ENCODE measurements at regions not wholly inside any gene's neighbourhood (a gene's known extent, or its start where the extent isn't known, plus 50 kb on each side); places are given as distances from the start of the nearest gene placed in this dataset.

DNA sequence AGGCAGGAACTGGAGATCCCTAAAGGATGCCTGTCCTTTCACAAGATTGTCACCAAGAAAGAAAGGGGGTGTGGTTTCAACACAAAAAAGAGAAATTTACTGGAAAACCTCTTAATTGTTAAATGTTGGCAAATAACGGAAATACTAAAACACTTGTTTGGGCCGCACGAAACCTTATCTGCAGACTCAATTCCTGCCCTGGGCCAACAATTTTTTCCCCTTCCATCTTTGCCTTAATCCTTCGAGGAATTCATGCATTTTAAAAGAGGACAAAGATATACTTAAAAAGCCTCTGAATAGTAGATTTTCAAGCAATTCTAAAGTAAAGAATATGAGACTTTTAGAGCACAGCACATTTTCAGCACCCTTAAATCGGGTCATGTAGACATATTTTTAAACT is 366.2 kb downstream of the DUSP6 start:
- no peaks in the 10 kb centered on the region for H3K27me3 ChIP-seq (ENCODE audit: low read depth, low read length)
- no peaks in the 10 kb centered on the region for H3K9me3 ChIP-seq (ENCODE audit: control insufficient read depth in 1 of 2, low read length in 2 of 2)
- H3K4me1 ChIP-seq (ENCODE audit: control insufficient read depth in 1 of 2, insufficient read depth in 2 of 2, low read length in 2 of 2) = no peaks in the 10 kb centered on the region
- no peak overlapping the region for H3K27ac ChIP-seq (ENCODE audit: low read length)
- no peaks in the 10 kb centered on the region for H3K36me3 ChIP-seq (ENCODE audit: control insufficient read depth in 1 of 2, insufficient read depth in 2 of 2, low read length in 2 of 2)
- H3K4me3 ChIP-seq (ENCODE audit: low read depth in 1 of 2, low read length in 2 of 2) = no peak overlapping the region

GRCh38 chr12:88985631-88986030 is 366.7 kb downstream of the DUSP6 start:
- H3K4me1 ChIP-seq (ENCODE audit: control insufficient read depth in 1 of 2, insufficient read depth in 2 of 2, low read length in 2 of 2) = no peaks in the 10 kb centered on the region
- H3K27ac ChIP-seq (ENCODE audit: low read length) = no peak overlapping the region
- no peaks in the 10 kb centered on the region for H3K36me3 ChIP-seq (ENCODE audit: control insufficient read depth in 1 of 2, insufficient read depth in 2 of 2, low read length in 2 of 2)
- H3K27me3 ChIP-seq (ENCODE audit: low read depth, low read length) = no peaks in the 10 kb centered on the region
- no peak overlapping the region for H3K4me3 ChIP-seq (ENCODE audit: low read depth in 1 of 2, low read length in 2 of 2)
- no peaks in the 10 kb centered on the region for H3K9me3 ChIP-seq (ENCODE audit: control insufficient read depth in 1 of 2, low read length in 2 of 2)

GRCh38 chr12:88985011-88985410 is 367.3 kb downstream of the DUSP6 start:
- Histone ChIP-seq H3K27me3 (ENCODE audit: low read depth, low read length) (no peaks in the 10 kb centered on the region), H3K9me3 (ENCODE audit: control insufficient read depth in 1 of 2, low read length in 2 of 2) (no peaks in the 10 kb centered on the region), H3K4me1 (ENCODE audit: control insufficient read depth in 1 of 2, insufficient read depth in 2 of 2, low read length in 2 of 2) (no peaks in the 10 kb centered on the region), H3K27ac (ENCODE audit: low read length) (no peak overlapping the region), H3K4me3 (ENCODE audit: low read depth in 1 of 2, low read length in 2 of 2) (no peak overlapping the region), H3K36me3 (ENCODE audit: control insufficient read depth in 1 of 2, insufficient read depth in 2 of 2, low read length in 2 of 2) (no peaks in the 10 kb centered on the region)

DNA sequence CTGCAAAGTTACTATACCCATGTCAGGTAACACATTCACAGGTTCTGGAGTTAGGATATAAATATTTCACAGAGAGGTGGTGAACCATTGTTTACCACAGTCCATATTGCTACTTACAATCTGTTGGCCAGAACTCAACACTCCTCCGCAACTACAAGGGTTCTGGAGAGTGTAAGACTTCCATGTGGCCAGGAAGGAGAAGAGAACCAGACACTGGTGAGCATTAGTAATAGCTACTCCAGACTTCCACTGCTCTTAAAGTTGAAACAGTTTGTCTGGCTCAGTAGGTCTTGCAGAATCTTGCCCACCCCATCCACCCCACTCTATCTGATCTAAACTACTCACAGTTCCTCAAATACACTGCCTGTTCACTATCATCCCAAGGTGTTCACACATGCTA is 369.6 kb downstream of the DUSP6 start:
- Histone ChIP-seq H3K4me1 (ENCODE audit: control insufficient read depth in 1 of 2, insufficient read depth in 2 of 2, low read length in 2 of 2) (no peaks in the 10 kb centered on the region), H3K27me3 (ENCODE audit: low read depth, low read length) (no peaks in the 10 kb centered on the region), H3K36me3 (ENCODE audit: control insufficient read depth in 1 of 2, insufficient read depth in 2 of 2, low read length in 2 of 2) (no peaks in the 10 kb centered on the region), H3K9me3 (ENCODE audit: control insufficient read depth in 1 of 2, low read length in 2 of 2) (no peaks in the 10 kb centered on the region), H3K4me3 (ENCODE audit: low read depth in 1 of 2, low read length in 2 of 2) (no peak overlapping the region), H3K27ac (ENCODE audit: low read length) (no peak overlapping the region)

- no peaks in the 10 kb centered on the region for H3K9me3 ChIP-seq (ENCODE audit: control insufficient read depth in 1 of 2, low read length in 2 of 2)
- no peak overlapping the region for H3K27ac ChIP-seq (ENCODE audit: low read length)
- H3K27me3 ChIP-seq (ENCODE audit: low read depth, low read length) = no peaks in the 10 kb centered on the region
- no peaks in the 10 kb centered on the region for H3K36me3 ChIP-seq (ENCODE audit: control insufficient read depth in 1 of 2, insufficient read depth in 2 of 2, low read length in 2 of 2)
- no peaks in the 10 kb centered on the region for H3K4me1 ChIP-seq (ENCODE audit: control insufficient read depth in 1 of 2, insufficient read depth in 2 of 2, low read length in 2 of 2)
- H3K4me3 ChIP-seq (ENCODE audit: low read depth in 1 of 2, low read length in 2 of 2) = no peak overlapping the region
Measured at GRCh38 chr12:88977115-88977514, 375.2 kb downstream of the DUSP6 start.

DNA sequence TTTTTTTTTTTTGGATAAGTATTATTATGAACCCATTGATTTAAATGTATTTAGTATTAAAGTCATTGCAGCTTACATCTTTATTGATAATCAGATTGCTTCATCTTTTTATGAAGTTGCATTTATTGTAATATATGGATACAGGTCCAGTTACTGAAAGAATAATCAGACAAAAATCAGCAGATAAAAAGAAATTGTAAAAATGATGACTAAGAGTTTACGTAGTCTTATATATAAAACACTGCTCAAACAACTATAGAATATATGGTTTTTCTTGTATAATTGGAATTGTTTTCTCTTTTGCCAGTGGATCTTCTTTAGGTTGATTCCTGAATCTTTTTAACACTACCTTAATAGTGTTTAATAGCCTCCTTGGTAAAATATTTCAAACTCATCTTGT is 378.3 kb downstream of the DUSP6 start:
- Histone ChIP-seq H3K9me3 (ENCODE audit: control insufficient read depth in 1 of 2, low read length in 2 of 2) (no peaks in the 10 kb centered on the region), H3K4me1 (ENCODE audit: control insufficient read depth in 1 of 2, insufficient read depth in 2 of 2, low read length in 2 of 2) (no peaks in the 10 kb centered on the region), H3K4me3 (ENCODE audit: low read depth in 1 of 2, low read length in 2 of 2) (no peak overlapping the region), H3K27me3 (ENCODE audit: low read depth, low read length) (no peaks in the 10 kb centered on the region), H3K27ac (ENCODE audit: low read length) (no peak overlapping the region), H3K36me3 (ENCODE audit: control insufficient read depth in 1 of 2, insufficient read depth in 2 of 2, low read length in 2 of 2) (no peaks in the 10 kb centered on the region)

DNA sequence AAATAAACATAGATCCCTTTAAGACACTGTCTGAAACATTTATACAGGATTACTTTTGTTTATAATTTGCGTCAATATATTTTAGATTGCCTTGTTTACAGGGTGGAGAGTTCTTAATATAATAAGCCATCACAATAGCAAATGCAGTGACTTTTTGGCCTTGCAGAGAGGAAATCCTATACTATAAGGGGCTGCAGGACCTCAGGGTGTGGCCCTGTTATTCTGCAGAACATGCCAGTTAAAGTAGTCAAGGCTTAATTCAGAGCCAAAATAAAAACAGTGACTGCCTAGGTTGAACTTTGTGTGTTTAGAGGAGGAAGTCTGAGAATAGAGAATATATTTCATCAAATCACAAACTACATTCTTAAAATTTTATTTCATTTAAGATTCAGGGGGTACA is 381.6 kb downstream of the DUSP6 start:
- H3K9me3 ChIP-seq (ENCODE audit: control insufficient read depth in 1 of 2, low read length in 2 of 2) = no peaks in the 10 kb centered on the region
- H3K27me3 ChIP-seq (ENCODE audit: low read depth, low read length) = no peaks in the 10 kb centered on the region
- H3K27ac ChIP-seq (ENCODE audit: low read length) = no peak overlapping the region
- H3K36me3 ChIP-seq (ENCODE audit: control insufficient read depth in 1 of 2, insufficient read depth in 2 of 2, low read length in 2 of 2) = no peaks in the 10 kb centered on the region
- no peak overlapping the region for H3K4me3 ChIP-seq (ENCODE audit: low read depth in 1 of 2, low read length in 2 of 2)
- no peaks in the 10 kb centered on the region for H3K4me1 ChIP-seq (ENCODE audit: control insufficient read depth in 1 of 2, insufficient read depth in 2 of 2, low read length in 2 of 2)

- Histone ChIP-seq H3K9me3 (ENCODE audit: control insufficient read depth in 1 of 2, low read length in 2 of 2) (no peaks in the 10 kb centered on the region), H3K27ac (ENCODE audit: low read length) (no peak overlapping the region), H3K27me3 (ENCODE audit: low read depth, low read length) (no peaks in the 10 kb centered on the region), H3K4me1 (ENCODE audit: control insufficient read depth in 1 of 2, insufficient read depth in 2 of 2, low read length in 2 of 2) (no peaks in the 10 kb centered on the region), H3K36me3 (ENCODE audit: control insufficient read depth in 1 of 2, insufficient read depth in 2 of 2, low read length in 2 of 2) (no peaks in the 10 kb centered on the region), H3K4me3 (ENCODE audit: low read depth in 1 of 2, low read length in 2 of 2) (no peak overlapping the region)
Measured at GRCh38 chr12:88969127-88969526, 383.2 kb downstream of the DUSP6 start.

DNA sequence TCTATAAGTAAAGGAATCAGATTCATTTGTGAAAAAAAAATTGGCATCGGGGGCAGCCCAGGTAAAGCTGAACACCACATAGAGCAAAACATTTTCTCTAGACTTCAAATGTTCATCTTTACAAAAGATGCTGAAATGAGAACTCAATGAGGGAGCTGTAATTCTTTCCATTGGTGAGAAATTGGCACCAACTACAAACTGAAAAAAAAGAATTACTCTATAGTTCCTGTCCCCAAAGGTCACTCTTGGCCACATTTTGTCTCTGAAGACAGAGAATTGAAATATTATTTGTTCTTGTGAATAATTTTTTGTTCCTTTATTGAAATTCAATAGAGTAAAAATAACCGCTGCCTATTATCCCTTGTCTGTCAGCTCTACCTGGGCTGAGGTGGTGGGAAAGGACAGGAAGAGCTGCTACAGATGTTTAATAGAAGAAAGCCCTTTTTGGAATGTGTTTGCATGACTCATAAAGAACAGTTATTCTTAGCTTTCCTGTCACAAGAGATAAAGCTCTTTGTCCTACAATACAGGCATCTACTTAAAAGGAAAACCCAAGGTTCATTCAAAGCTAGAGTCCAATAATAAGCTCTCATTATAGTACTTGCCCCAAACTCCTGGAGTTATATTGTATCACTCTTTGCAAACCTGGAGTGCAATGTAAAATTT is 380.1 kb upstream of the KITLG start:
- no peaks in the 10 kb centered on the region for H3K27me3 ChIP-seq (ENCODE audit: low read depth, low read length)
- H3K27ac ChIP-seq (ENCODE audit: low read length) = no peak overlapping the region
- H3K9me3 ChIP-seq (ENCODE audit: control insufficient read depth in 1 of 2, low read length in 2 of 2) = no peaks in the 10 kb centered on the region
- no peaks in the 10 kb centered on the region for H3K36me3 ChIP-seq (ENCODE audit: control insufficient read depth in 1 of 2, insufficient read depth in 2 of 2, low read length in 2 of 2)
- no peak overlapping the region for H3K4me3 ChIP-seq (ENCODE audit: low read depth in 1 of 2, low read length in 2 of 2)
- H3K4me1 ChIP-seq (ENCODE audit: control insufficient read depth in 1 of 2, insufficient read depth in 2 of 2, low read length in 2 of 2) = no peaks in the 10 kb centered on the region

GRCh38 chr12:88958946-88959345 is 378.7 kb upstream of the KITLG start:
- H3K27me3 ChIP-seq (ENCODE audit: low read depth, low read length) = no peaks in the 10 kb centered on the region
- H3K4me3 ChIP-seq (ENCODE audit: low read depth in 1 of 2, low read length in 2 of 2) = no peak overlapping the region
- H3K36me3 ChIP-seq (ENCODE audit: control insufficient read depth in 1 of 2, insufficient read depth in 2 of 2, low read length in 2 of 2) = no peaks in the 10 kb centered on the region
- H3K9me3 ChIP-seq (ENCODE audit: control insufficient read depth in 1 of 2, low read length in 2 of 2) = no peaks in the 10 kb centered on the region
- H3K4me1 ChIP-seq (ENCODE audit: control insufficient read depth in 1 of 2, insufficient read depth in 2 of 2, low read length in 2 of 2) = no peaks in the 10 kb centered on the region
- no peak overlapping the region for H3K27ac ChIP-seq (ENCODE audit: low read length)

- Histone ChIP-seq H3K4me1 (ENCODE audit: control insufficient read depth in 1 of 2, insufficient read depth in 2 of 2, low read length in 2 of 2) (no peaks in the 10 kb centered on the region), H3K9me3 (ENCODE audit: control insufficient read depth in 1 of 2, low read length in 2 of 2) (no peaks in the 10 kb centered on the region), H3K36me3 (ENCODE audit: control insufficient read depth in 1 of 2, insufficient read depth in 2 of 2, low read length in 2 of 2) (no peaks in the 10 kb centered on the region), H3K27ac (ENCODE audit: low read length) (no peak overlapping the region), H3K27me3 (ENCODE audit: low read depth, low read length) (no peaks in the 10 kb centered on the region), H3K4me3 (ENCODE audit: low read depth in 1 of 2, low read length in 2 of 2) (no peak overlapping the region)
Measured at GRCh38 chr12:88958153-88958552, 377.9 kb upstream of the KITLG start.

GRCh38 chr12:88957358-88957757 is 377.1 kb upstream of the KITLG start:
- no peak overlapping the region for H3K27ac ChIP-seq (ENCODE audit: low read length)
- no peaks in the 10 kb centered on the region for H3K4me1 ChIP-seq (ENCODE audit: control insufficient read depth in 1 of 2, insufficient read depth in 2 of 2, low read length in 2 of 2)
- H3K9me3 ChIP-seq (ENCODE audit: control insufficient read depth in 1 of 2, low read length in 2 of 2) = no peaks in the 10 kb centered on the region
- no peaks in the 10 kb centered on the region for H3K36me3 ChIP-seq (ENCODE audit: control insufficient read depth in 1 of 2, insufficient read depth in 2 of 2, low read length in 2 of 2)
- H3K27me3 ChIP-seq (ENCODE audit: low read depth, low read length) = no peaks in the 10 kb centered on the region
- H3K4me3 ChIP-seq (ENCODE audit: low read depth in 1 of 2, low read length in 2 of 2) = no peak overlapping the region
